ENCODE measurements at regions not wholly inside any gene's neighbourhood (a gene's known extent, or its start where the extent isn't known, plus 50 kb on each side); places are given as distances from the start of the nearest gene placed in this dataset.

DNA sequence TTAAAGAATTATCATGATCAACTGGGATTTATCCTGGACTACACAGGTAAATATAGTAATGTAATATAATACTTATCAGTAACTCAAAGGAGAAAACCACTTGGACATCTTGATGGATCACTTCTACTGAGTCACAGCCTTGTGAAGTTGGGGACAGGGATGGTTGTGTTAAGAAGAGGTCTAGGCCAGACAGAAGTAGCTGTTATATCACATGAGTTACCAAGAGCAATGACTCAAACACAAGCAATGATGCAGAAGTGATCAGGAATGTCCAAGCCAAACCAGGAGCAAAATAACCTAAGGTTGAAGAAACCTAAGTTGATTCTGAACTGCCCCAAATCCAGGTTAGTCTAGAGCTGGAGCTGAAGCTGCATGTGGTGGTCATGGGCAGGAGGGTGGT, 424.5 kb upstream of the DAB1 start:
- no peak for FAIRE-seq

DNA sequence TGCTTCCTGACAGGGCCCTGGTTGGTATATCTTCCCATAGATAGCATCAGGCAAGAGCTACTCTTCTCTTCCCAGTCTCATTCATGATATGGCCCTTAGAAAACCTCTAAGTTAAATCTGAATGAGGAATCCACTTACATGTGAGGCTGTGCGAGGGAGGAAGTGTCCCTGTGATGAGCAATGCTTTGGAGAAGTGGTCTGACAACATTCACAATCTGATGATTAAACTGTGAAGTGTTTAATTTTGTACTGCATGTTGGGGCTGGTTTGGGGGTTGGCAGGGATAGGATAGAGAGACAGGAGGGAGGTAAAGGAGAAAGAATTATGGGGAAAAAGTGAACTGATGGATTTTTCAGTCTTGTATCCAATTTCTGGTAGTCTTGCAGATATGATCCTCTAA, 421.2 kb upstream of the DAB1 start:
- no peak for FAIRE-seq

DNA sequence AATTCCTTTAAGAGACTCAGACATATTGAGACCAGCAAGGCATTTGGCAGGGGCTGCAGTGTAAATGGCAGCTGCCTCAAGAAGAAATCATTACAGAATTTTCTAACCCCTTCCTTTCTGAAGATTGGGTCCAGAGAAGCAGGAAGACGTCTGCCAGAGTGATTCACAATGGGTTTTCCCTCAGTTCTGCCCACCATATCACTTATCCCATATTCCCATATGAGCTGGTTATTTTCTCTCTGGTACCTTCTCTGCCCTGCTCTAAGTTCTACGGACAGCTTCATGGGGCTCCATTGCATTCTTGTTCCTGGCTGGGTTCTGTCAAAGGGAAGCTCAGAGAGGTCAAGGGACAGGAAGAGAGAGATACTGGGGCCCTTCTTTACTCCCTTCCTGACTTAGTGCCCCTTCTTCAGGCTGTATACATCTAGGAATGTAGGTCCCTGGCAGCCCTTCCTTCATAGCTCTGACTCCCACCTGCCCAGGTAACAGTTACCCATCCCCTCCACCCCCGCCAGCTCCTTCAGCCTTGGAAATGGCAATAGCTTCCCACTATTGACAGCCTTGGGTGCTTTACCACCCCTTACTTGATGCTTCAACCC, 420.6 kb upstream of the DAB1 start:
- no peak for FAIRE-seq

DNA sequence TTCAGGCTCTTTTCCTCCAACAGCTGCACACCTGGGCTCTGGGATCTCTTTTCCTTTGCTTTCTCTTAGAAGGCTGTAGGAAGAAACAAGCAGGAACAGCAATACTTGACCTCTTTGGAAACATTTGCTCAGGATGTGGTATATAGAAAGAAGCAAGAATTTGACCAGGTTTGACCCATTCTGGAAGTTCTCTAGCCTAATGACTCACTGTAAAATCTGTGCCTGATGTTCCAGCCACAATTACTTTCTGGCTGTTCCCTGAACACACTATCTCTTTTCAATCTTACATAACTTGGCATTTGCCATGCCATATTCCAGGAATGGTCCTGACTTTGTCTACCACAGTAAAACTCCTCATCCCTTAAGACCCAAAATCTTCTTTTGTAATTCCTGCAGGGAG, 419.9 kb upstream of the DAB1 start:
- FAIRE-seq: no peak

DNA sequence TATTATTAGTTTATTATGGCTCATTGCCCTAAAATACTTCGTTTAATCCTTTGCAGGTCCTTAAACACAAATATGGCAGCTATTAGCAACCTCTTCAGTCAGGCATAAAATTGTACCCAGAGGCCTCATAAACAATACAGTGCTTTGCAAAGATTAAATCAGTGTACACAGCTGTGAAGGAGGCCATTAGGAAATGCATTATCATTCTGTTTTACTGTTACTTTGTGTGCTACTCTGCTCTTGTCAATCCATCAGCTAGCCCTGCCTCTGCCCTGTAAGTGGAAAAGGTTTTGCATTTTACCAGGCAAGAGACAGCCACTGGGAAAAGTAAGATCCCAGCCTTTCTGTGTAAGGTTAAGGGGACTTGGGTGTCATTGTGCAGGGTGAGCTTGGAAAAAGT, 415.7 kb upstream of the DAB1 start:
- FAIRE-seq: no peak

DNA sequence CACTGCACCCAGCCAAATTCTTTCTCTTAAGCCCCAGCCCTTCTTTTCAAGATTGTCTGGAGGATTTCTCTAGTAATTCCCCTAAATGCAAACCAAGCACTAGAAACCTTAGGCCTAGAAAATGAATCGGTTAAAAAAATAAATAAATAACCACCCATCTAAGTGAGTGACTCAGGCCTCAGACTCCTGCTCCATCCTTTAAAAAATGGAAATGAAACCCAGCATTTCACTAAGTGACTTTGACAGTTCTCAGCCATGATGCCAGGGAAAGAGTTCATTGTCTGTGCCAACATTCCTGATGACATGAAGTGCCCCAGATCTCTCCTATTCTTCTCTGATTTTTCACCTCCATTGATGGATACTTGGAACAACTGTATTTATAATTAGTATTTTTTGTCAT, 415.2 kb upstream of the DAB1 start:
- no peak for FAIRE-seq

DNA sequence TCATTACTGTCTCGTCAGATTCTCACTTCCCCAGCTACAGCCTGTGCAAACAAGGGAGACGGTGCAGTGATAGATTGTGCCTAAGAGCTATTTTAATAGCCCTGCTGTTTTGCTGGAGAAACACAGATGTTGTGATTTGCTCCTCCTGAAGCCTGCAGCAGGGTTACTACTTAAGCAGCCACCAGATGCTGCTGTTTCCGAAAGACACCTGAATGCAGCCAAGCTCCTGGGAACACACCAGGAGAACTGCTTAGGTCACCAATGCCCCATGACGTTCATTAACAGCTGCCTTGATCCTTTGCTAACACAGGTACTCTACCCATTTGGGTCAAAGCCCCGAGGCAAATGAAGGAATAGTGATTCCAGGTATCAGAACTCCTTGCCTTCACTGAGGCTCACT, 411.8 kb upstream of the DAB1 start:
- FAIRE-seq: no peak

DNA sequence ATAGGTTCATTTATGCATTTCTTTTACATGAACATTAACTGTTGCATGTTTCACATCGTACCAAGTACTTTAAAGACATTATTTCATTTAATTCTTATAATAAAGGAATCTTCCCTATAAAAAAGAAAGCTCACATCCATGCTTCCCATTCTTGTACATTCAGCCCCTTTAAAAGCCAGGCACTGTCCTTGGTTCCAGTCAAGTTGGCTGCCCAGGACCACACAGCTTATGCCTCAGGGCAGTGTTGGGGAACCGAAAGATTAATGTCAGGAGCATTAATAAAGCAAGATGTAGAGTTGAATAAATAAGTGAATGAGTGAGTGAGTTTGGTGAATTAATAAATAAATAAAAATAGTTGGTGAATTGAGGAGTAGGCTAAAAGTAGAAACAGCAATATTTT, 409.4 kb upstream of the DAB1 start:
- FAIRE-seq: no peak

DNA sequence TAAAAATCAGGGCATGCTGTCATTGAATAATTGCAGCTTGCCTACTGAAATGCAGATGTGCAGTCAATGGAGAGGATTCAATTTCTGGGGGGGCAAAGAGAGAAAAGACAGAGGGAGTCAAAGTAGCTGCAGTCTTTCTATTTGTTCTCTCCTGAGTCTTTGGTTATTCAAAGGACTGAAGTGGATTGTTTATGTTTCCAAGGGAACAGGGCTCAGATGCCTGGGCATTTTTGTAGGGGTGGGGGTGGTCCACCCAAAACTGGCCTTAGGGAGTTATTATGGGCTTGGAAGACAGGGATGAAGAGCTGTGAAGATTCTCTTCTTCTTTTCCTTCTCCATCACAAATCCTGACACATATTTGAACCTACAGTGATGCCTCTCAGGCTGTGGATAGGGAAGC, 408.8 kb upstream of the DAB1 start:
- no peak for FAIRE-seq

DNA sequence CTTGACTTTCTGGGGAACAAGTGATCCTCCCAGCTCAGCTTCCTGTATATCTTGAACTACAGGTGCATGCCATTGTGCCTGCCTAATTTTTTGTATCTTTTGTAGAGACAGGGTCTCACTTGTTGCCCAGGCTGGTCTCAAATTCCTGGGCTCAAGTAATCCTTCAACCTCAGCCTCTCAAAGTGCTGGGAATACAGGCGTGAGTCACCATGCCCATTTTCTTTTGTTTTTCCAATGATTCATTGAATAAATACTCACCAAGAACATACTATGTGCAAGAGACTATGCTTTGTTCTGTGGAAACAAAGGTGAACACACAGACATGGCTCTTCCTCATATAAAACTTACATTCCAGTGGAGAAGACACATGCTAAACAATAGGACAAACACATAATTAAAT, 407.8 kb upstream of the DAB1 start:
- no peak for FAIRE-seq

DNA sequence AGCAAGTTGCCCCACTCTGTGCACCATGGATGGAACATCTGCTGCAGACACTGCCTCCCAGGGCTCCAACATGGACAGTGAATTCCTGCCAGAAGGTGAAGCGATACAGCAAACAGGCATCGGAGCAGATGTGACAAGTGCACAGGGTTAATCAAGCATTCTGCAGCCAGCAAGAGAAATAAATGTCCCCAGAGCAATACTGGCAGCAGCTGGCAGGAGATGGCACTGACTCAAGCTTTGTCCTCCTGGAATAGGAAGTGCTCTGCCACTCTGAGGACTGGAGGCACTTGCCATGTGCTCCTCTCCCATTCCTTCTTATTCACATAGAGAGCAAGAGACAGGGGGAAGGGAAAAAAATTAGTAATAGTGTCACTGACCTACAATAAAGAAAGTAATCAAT, 402.7 kb upstream of the DAB1 start:
- no peak for FAIRE-seq

DNA sequence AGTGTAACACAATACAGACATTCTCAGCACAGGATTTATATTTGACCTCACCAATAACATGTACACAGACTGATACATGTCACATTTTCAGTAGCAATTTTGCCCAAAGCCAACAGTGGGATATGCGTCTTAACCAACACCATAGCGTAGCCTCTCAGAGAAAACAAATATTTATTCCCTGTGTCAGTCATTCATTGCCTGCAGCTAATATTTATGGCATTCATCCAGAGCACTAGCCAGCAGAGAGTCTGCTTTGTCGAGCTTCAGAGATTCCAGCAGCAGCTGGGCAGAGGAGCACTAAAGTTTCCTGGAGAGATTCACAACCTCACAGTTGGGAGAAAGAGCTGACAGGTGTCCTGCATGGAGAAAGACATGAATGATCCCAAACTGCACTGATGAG, 400.7 kb upstream of the DAB1 start:
- FAIRE-seq: no peak

DNA sequence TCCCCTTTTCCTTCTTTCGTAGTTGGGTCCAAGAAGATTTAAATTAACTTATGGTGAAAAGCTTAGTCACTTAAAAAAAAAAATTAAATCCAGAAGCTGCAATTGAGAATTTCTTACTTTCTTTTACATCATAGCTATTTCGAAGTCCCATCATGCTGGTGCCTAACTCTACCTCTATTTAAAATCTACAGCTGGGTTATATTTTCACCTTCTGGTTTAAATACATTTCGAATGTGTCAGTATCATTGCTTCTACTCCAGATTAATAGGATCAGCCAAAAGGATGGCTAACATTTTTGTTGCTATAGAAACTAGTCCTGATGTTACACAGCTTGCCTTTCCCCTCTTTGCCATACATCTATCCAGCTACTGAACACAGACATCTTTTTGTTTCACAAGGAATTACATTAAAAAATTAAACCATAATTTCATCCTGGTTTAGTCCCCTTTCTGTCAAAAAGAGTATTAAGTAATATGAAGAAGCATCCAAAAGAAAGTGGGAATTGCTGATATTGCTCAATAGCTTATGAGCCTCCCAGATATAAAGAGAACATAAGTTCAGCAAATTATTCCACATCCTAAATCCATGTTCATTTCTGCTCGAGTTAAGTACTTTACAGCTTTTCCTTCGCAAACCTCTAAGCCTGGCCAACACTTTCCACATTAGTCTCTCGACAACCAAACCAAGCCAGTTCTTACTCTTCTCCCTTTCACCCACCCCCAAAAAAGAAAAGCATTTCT, 396.7 kb upstream of the DAB1 start:
- no peak for FAIRE-seq

DNA sequence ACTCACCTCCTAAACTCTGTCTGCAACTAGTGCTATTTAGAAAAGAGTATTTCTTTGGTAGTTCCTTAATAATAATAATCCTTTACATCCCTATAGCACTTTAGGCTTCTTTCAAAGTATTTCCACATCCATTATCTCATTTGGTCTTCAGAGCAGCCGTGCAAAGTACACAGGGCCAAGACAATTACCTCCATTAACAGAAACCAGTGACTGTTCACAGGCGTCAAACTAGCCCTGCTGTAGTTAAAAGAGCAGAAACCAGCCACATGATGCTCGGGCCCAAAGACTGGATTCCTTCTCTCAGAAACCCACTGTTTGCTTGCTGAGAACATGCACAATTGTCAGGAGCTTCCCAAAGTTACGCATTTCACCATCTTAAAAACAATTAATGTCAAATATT, 396.0 kb upstream of the DAB1 start:
- FAIRE-seq: no peak

DNA sequence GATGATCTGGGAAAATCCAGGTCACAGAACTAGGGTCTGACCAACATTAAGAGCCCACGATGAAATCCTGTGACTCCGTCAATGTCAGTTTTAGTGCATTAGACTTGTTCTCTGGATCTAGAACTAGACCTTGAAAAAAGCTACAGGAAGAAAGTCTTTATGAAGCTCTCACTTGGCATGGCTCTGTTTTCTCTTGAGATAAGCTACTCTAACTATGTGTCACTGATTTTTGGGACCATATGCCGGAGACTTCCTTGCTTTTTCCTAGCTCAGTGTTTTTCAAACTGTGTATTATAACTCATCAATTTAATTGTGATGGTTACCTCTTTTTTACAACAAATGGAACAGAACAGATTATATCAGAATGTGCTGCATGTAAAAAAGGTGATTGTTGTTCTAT, 379.7 kb upstream of the DAB1 start:
- FAIRE-seq: no peak

DNA sequence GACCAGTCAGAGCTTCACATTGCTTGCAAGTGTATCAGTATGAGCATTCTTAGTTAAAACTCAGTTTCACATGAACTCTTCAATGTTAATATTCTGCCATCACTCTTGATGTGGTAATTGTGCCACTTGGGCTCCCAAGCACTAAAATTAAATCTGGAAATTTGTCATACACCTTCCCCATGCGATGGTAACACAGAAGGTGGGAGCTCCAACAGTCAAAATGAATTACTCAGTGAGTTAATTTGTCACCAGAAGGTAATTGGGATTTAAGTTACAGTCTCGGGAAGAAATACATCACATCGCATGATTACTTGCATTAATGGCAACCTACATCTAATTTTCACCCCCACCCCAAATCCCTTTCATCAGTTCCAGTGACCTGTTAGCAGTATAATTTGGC, 376.5 kb upstream of the DAB1 start:
- no peak for FAIRE-seq

DNA sequence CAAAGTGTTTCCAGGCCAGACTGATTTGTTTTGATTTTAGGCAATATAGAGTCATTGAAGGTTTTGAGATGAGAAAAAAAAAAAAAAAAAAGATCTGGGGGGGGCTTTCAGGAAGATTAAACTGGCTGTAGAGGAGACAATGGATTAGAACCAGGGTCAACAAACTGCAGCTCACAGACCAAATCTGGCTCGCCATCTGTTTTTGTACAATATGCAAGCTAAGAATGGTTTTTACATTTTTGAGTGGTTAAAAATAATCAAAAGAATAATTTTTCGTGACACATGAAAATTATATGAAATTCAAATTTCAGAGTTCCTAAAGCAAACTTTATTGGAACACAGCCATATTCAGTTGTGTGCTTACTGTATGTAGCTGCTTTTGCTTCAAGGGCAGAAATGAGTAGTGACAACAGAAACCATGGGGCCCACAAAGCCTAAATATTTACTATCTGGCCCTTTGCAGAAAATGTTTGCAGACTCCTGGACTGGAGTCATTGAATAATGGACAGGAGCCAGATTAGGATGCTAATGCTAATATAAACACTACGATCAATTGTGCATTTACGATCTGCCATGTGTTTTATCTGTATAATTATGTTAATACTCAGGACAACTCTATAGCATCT, 375.7 kb upstream of the DAB1 start:
- FAIRE-seq: no peak

DNA sequence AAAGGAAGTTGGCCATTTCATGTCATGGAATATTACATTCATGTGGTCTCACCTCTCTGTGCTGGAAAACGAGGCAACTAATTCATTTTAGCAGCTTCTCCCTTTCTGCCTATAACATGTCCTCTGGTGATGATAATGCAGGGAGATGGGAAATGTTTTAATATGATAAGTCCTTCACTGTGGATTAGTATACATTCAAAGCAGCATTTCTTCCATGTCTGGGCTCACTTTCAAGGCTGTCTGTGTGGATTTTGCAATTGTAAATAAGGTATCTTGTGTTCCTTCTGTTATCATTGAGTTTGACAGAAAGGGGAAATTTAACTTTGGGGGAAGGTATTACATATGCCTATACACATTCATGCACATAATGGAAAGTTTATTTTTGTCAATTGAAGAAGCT, 374.7 kb upstream of the DAB1 start:
- no peak for FAIRE-seq

DNA sequence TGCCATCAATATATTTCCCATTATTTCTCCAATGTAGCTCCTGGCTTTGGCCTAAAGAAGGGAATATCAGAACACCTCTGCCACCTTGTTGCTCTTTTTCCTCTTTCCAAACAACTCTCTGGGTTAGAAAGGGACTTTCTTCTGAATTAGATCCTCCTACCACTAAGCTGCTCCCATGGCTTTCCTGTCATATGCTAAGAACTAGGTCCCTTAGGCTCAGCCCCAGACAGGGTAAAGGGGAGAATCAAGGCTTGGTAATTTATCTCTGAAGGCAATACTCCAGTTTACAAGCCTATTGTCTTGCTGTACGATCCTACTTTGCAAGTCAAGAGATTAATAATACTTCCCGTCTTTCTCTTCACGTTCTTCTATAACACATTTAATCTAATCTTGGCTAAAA, 373.2 kb upstream of the DAB1 start:
- no peak for FAIRE-seq

DNA sequence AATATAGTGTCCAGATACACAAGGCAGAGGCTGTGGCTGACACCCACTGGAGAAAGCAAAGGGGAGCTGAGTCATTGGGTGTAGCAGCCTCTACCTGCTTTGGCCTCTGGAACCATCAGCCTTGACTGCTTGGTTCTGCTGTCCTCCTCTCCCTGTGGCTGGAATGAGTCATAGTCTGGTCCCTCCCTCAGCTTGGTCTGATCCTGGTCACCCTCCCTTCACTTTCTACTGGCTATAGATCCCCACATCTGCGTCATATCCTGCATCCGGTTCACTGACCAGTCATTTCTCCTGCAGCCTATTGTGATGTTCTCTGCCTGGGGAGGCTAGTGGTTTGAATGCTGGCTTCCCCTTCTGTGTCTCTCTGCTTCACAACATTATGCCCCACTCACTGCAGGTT, 372.8 kb upstream of the DAB1 start:
- no peak for FAIRE-seq

DNA sequence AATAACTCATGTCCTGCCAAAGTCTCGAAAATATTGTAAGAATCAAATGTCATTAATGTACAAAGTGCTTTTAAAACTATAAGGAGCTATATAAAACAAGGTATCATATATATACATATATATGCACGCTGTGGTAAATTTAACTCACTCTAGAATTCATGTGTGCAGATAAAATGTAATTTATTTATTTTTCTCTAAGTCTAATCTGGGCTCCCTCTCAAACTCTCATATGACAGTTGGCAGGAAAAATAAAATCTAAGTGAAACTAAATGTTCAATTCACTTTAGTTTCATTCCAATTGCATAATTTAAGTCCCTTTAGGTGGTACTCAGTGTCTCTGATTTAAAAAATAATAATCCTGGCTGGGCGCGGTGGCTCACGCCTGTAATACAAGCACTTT, 372.0 kb upstream of the DAB1 start:
- no peak for FAIRE-seq

DNA sequence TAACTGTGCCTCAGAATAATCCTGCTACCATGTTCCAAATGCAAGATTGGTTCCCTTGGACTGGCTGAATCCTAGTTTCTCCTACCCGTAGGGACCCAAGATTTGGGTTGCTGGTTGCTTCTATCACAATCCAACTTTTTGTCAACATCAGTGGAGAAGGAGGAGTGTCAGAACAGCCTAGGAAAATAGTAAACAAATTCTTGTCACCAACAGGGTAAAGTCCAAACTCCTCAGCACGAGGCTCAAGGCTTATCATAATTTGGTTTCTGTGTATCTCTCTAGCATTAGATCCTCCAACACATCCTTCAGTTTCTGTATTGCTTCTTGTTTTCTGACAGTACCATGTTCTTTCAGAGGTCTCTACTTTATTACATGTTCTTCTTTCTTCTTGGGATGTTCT, 370.2 kb upstream of the DAB1 start:
- no peak for FAIRE-seq

DNA sequence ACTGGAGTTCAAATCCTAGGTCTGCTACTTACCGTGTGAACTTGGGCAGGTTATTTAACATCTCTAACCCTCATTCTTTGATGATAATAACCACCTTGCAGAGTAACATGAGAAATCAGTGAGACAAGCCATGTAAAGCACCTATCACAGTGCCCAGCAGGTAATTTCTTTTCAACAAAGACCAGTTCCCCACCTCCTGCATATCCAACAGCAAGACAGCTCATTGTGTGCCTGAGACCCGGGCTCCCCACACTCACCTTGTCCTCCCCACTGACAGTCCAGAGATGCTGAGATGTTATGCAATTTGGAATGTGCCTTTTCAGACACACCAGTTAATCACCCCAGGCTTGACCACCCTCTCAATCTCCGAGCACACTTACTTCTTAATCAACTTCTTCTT, 367.6 kb upstream of the DAB1 start:
- no peak for FAIRE-seq

DNA sequence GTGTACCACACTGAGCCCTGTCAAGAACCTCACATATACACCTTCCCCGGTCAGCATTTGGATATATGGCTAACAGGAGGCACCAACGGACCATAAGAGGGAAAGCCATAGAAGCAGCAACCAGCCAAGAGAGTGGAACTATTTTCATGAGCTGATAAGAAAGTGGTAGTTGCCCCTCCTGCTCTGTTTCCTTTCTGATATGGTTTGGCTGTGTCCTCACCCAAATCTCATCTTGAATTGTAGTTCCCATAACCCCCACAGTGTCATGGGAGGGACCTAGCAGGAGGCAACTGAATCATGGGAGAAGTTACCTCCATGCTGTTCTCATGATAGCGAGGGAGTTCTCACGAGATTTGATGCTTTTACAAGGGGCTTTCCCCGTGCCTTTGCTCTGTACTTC, 366.1 kb upstream of the DAB1 start:
- no peak for FAIRE-seq

DNA sequence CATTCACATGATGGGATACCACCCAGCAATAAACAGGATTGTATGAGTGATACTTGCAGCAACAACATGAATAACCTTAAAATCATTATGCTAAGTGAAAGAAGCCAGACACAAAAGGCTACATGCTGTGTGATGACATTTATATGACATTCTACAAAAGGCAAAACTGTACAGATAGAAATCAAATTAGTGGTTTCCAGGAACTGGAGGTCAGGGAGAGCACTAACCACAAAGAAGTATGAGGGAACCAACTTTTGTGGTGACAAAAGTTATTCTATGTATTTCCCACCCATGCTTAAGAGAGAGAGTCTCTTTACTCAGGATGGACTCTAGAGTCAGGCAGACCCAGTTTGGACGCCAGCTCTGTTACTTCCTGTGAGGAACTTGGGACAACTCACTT, 364.5 kb upstream of the DAB1 start:
- no peak for FAIRE-seq
